ENCODE measurements at regions not wholly inside any gene's neighbourhood (a gene's known extent, or its start where the extent isn't known, plus 50 kb on each side); places are given as distances from the start of the nearest gene placed in this dataset.

- H3K9ac ChIP-seq (ENCODE audit: insufficient read length) = no peak overlapping the region
- no peak overlapping the region for H3K4me3 ChIP-seq
- no peak overlapping the region for H3K27ac ChIP-seq
- no peaks in the 10 kb centered on the region for H3K36me3 ChIP-seq (ENCODE audit: insufficient read depth, low read length)
- TF ChIP-seq EZH2 (IDR thresholded peaks at IDR 0.05) (no peak), FOXP2 (optimal IDR thresholded peaks at IDR 0.05; ENCODE audit: control extremely low read depth, extremely low read length, insufficient read depth) (no peak), POLR2AphosphoS5 (IDR thresholded peaks at IDR 0.05; ENCODE audit: borderline replicate concordance, low read depth, low read length) (no peak)
- no peaks in the 10 kb centered on the region for H3K9me3 ChIP-seq (ENCODE audit: low read depth, low read length)
- DNase-seq (ENCODE audit: low read depth, low spot score) = no peak
Observed at GRCh38 chr16:65453646-65454045, 331.8 kb upstream of the CDH11 start.

- H3K36me3 ChIP-seq (ENCODE audit: insufficient read depth, low read length) = no peaks in the 10 kb centered on the region
- no peak overlapping the region for H3K9ac ChIP-seq (ENCODE audit: insufficient read length)
- TF ChIP-seq FOXP2 (optimal IDR thresholded peaks at IDR 0.05; ENCODE audit: control extremely low read depth, extremely low read length, insufficient read depth) (no peak), EZH2 (IDR thresholded peaks at IDR 0.05) (no peak), POLR2AphosphoS5 (IDR thresholded peaks at IDR 0.05; ENCODE audit: borderline replicate concordance, low read depth, low read length) (no peak)
Observed at GRCh38 chr16:65449526-65449925, 327.7 kb upstream of the CDH11 start.

DNA sequence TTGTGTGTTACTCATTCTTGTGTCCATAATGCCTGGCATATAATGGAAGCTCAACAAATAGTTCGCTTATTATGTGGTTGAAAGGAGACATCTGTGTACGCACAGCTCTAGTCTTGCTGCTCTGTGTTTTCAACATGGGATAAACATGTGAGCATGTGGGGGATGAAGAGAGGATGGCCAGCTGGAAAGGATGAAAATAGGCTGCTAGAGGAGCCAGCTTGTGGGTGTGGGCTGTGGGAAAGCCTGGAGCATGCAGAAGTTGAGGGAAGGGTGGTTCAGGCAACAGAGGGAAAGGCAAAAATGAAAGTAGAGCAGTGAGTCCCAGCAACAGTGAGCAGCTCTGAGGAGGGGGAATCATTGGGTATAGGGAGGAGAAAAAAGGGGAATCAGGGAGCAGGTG is 324.6 kb upstream of the CDH11 start:
- no peak for DNase-seq (ENCODE audit: low read depth, low spot score)
- TF ChIP-seq FOXP2 (optimal IDR thresholded peaks at IDR 0.05; ENCODE audit: control extremely low read depth, extremely low read length, insufficient read depth) (no peak), POLR2AphosphoS5 (IDR thresholded peaks at IDR 0.05; ENCODE audit: borderline replicate concordance, low read depth, low read length) (no peak), EZH2 (IDR thresholded peaks at IDR 0.05) (no peak)
- Histone ChIP-seq H3K36me3 (ENCODE audit: insufficient read depth, low read length) (no peaks in the 10 kb centered on the region), H3K9ac (ENCODE audit: insufficient read length) (no peak overlapping the region), H3K4me3 (no peak overlapping the region), H3K9me3 (ENCODE audit: low read depth, low read length) (no peaks in the 10 kb centered on the region), H3K27ac (no peak overlapping the region)

More at GRCh38 chr16:65449526-65449925, 327.7 kb upstream of the CDH11 start:
- no peak for DNase-seq (ENCODE audit: low read depth, low spot score)
- Histone ChIP-seq H3K27ac (no peak overlapping the region), H3K4me3 (no peak overlapping the region), H3K9me3 (ENCODE audit: low read depth, low read length) (no peaks in the 10 kb centered on the region)

DNA sequence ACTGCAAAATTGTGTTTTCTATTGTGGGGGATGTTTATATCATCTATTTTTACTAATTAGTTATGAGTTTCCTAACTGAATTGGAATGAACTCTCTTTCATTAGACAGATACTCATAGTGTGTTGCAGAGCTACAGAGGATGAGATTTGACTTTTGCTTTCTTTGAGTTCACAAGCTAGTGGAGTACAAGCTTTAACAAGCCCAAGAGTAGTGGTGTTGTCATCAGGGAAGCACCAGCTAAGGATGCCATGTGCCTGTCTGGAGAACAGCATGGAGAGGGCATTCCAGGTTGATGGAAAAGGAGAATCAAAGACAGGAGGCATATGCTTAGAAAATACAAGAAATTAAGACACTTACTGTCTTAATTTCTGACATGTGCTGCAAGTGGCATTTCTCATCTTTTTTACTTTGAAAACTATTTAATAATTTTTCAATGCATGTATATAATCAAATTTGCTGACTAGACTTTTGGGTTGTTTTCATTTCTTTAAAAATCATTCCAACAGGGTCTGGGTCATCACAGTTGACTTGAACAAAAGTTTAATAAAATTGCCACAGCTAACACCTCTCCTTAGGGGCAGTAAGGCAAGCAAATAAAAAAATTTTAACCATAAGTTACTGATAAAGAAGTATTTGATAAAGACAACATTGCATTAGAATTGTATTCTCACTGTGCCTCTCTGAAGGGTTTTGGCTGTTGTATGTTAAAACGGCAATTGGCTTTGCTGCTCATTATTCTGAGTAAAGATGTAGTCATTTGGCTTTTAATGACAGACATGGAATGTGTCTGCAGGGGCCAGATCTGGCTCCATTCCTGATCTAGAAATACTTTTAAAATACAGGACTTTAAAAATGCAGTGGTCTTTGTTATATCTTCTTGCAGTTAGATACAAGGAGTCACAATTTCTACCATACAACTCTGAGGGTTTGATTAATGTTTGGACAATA is 323.7 kb upstream of the CDH11 start:
- no peak for DNase-seq (ENCODE audit: low read depth, low spot score)
- no peaks in the 10 kb centered on the region for H3K9me3 ChIP-seq (ENCODE audit: low read depth, low read length)
- no peak overlapping the region for H3K9ac ChIP-seq (ENCODE audit: insufficient read length)
- no peak overlapping the region for H3K4me3 ChIP-seq
- TF ChIP-seq POLR2AphosphoS5 (IDR thresholded peaks at IDR 0.05; ENCODE audit: borderline replicate concordance, low read depth, low read length) = no peak
- no peak for TF ChIP-seq FOXP2 (optimal IDR thresholded peaks at IDR 0.05; ENCODE audit: control extremely low read depth, extremely low read length, insufficient read depth)
- no peak for TF ChIP-seq EZH2 (IDR thresholded peaks at IDR 0.05)
- H3K36me3 ChIP-seq (ENCODE audit: insufficient read depth, low read length) = no peaks in the 10 kb centered on the region
- no peak overlapping the region for H3K27ac ChIP-seq

DNA sequence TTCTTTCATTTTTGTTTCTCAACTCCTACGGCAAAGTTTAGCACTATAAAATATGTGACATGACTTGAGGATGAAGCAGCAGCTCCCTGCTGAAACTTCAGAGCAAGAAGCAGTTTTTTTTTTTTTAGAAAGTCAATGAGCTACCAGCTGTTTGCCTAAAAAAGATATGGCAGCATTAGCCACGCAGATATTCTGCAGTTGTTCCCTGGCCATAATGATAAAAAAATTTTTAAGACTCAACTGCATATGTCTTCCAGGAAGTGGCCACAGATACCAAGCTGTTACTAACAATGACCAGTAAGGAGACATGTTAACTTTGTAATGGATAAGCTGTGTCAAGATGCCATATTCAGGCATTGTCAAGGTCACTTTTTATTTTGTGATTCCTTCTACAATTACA is 319.6 kb upstream of the CDH11 start:
- no peaks in the 10 kb centered on the region for H3K36me3 ChIP-seq (ENCODE audit: insufficient read depth, low read length)
- TF ChIP-seq EZH2 (IDR thresholded peaks at IDR 0.05) (no peak), POLR2AphosphoS5 (IDR thresholded peaks at IDR 0.05; ENCODE audit: borderline replicate concordance, low read depth, low read length) (no peak), FOXP2 (optimal IDR thresholded peaks at IDR 0.05; ENCODE audit: control extremely low read depth, extremely low read length, insufficient read depth) (no peak)
- H3K9ac ChIP-seq (ENCODE audit: insufficient read length) = no peak overlapping the region
- H3K4me3 ChIP-seq = no peak overlapping the region
- no peaks in the 10 kb centered on the region for H3K9me3 ChIP-seq (ENCODE audit: low read depth, low read length)
- no peak overlapping the region for H3K27ac ChIP-seq
- no peak for DNase-seq (ENCODE audit: low read depth, low spot score)

- no peaks in the 10 kb centered on the region for H3K36me3 ChIP-seq (ENCODE audit: insufficient read depth, low read length)
- no peak overlapping the region for H3K27ac ChIP-seq
- no peaks in the 10 kb centered on the region for H3K9me3 ChIP-seq (ENCODE audit: low read depth, low read length)
- no peak for TF ChIP-seq EZH2 (IDR thresholded peaks at IDR 0.05)
- TF ChIP-seq POLR2AphosphoS5 (IDR thresholded peaks at IDR 0.05; ENCODE audit: borderline replicate concordance, low read depth, low read length) = no peak
- no peak for TF ChIP-seq FOXP2 (optimal IDR thresholded peaks at IDR 0.05; ENCODE audit: control extremely low read depth, extremely low read length, insufficient read depth)
- no peak for DNase-seq (ENCODE audit: low read depth, low spot score)
- H3K9ac ChIP-seq (ENCODE audit: insufficient read length) = no peak overlapping the region
- no peak overlapping the region for H3K4me3 ChIP-seq
Observed at GRCh38 chr16:65429504-65430181, 307.8 kb upstream of the CDH11 start.

- no peak for DNase-seq (ENCODE audit: low read depth, low spot score)
- H3K9ac ChIP-seq (ENCODE audit: insufficient read length) = no peak overlapping the region
Observed at GRCh38 chr16:65426484-65426883, 304.6 kb upstream of the CDH11 start.

DNA sequence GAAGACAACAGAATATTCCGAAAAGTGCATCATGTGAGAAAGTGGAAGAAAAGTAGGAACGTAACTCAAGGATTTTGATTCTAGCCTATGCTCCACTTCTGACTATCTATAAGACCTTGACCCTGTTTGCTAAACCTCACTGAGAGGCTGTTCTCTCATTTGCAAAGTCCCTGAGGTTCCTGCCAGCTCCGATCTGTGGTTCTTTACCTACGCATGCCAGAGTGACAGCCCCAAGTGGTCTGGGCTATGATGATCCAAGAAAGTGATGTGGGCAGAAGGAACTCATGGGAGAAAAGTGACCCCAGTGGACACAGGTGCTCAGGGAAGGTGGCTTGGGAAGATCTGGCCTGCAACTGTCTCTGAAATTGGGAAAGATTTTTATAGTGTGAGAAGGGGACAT is 301.1 kb upstream of the CDH11 start:
- Histone ChIP-seq H3K9ac (ENCODE audit: insufficient read length) (no peak overlapping the region), H3K36me3 (ENCODE audit: insufficient read depth, low read length) (no peaks in the 10 kb centered on the region), H3K4me3 (no peak overlapping the region), H3K27ac (no peak overlapping the region), H3K9me3 (ENCODE audit: low read depth, low read length) (no peaks in the 10 kb centered on the region)
- no peak for DNase-seq (ENCODE audit: low read depth, low spot score)
- no peak for TF ChIP-seq POLR2AphosphoS5 (IDR thresholded peaks at IDR 0.05; ENCODE audit: borderline replicate concordance, low read depth, low read length)
- no peak for TF ChIP-seq FOXP2 (optimal IDR thresholded peaks at IDR 0.05; ENCODE audit: control extremely low read depth, extremely low read length, insufficient read depth)
- no peak for TF ChIP-seq EZH2 (IDR thresholded peaks at IDR 0.05)

More at GRCh38 chr16:65426484-65426883, 304.6 kb upstream of the CDH11 start:
- Histone ChIP-seq H3K4me3 (no peak overlapping the region), H3K27ac (no peak overlapping the region), H3K9me3 (ENCODE audit: low read depth, low read length) (no peaks in the 10 kb centered on the region), H3K36me3 (ENCODE audit: insufficient read depth, low read length) (no peaks in the 10 kb centered on the region)
- no peak for TF ChIP-seq EZH2 (IDR thresholded peaks at IDR 0.05)
- TF ChIP-seq FOXP2 (optimal IDR thresholded peaks at IDR 0.05; ENCODE audit: control extremely low read depth, extremely low read length, insufficient read depth) = no peak
- TF ChIP-seq POLR2AphosphoS5 (IDR thresholded peaks at IDR 0.05; ENCODE audit: borderline replicate concordance, low read depth, low read length) = no peak
